Left lobe of liver (tissue), 2 donors: ENCODE measurements at regions not wholly inside any gene's neighbourhood (a gene's known extent, or its start where the extent isn't known, plus 50 kb on each side); places are given as distances from the start of the nearest gene placed in this dataset.
"Not testable (repeated sequence)": the region's sequence is repeated elsewhere in the genome, so short reads cannot be mapped to it uniquely, and the experiment has no call there.

Experiments used
- ATAC-seq: fragments of 200-7000 bp; cut with Tn5 transposase; one replicate; pipeline ENCODE4 v1.9.1; 2020; ENCODE audit warnings: mild to moderate bottlenecking, moderate library complexity
- DNase-seq: peaks from one replicate; pipeline ENCODE4 v3.0.0-alpha.2; 2020; ENCODE audit warnings: low spot score
- donor health status: DM: no; HTN: no; CAD: no; lungs with moderate emphysema.
- donor health status: DM: no; HTN: yes; CAD: no.

DNA sequence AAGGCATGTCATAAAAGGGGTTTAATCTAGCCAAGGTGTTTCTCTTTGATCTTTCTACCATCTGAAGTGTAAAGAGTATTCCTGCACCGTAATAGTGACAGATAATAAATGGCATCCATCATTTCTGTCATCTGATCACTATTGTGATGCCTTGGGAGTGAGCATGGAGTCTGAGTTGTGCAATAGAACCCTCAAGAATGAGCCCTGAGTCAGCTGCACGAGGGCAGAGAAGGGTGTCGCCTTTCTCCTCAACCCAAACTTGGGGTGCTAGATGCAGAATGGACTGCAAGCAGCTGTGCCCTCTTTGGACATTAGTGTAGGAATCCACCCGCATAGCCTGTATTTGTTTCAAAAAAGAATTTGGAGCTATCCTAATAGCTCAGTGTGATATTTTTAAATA, 115.2 kb downstream of the ZNF37A start:
- no peak for DNase-seq
- no peak for ATAC-seq

DNA sequence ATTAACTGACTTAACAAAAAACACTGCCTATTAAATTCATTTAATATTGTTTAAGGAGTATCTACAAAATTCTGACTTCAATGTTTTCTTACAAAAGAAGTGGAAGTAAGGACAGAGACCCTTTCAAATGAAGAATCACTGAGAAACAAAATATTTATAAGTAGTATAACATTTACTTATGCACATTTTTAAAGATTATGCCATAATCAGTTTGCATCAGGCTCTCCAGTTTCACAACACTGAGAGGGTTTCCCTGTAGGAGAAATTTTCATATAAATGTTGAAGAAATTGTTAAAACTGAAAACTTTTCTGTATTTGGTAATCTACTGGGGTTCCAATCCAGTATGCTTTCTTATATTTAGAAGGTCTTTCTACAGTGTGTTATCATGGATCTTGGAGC, 115.6 kb downstream of the ZNF37A start:
- DNase-seq, ATAC-seq: not testable (repeated sequence)

- ATAC-seq: no peak
- no peak for DNase-seq
These were observed 118.3 kb downstream of the ZNF37A start for GRCh38 chr10:38212460-38212859.

DNA sequence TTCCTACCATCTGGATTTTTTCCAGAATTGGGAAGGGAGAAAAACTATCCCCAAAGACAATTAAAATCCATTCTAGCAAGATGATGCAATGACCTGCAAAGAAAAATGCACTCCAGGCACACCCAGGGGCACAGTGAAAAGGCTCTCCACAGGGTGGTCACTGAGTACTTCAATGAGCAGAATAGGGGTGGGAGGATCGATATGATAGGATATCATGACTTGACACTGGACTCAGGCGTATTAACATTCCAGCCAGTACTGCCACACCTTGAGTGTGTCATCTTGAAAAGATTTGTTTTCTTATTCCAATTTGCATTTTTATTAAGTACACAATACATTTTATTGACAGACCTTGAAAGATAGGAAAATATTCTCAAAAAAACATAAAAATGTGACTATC, 132.2 kb downstream of the ZNF37A start:
- ATAC-seq: no peak
- no peak for DNase-seq

- ATAC-seq (no peak), DNase-seq (no peak)
These were observed 134.3 kb downstream of the ZNF37A start for GRCh38 chr10:38228394-38228793.

- not testable (repeated sequence) for ATAC-seq, DNase-seq
These were observed 144.3 kb downstream of the ZNF37A start for GRCh38 chr10:38238479-38238878.

DNA sequence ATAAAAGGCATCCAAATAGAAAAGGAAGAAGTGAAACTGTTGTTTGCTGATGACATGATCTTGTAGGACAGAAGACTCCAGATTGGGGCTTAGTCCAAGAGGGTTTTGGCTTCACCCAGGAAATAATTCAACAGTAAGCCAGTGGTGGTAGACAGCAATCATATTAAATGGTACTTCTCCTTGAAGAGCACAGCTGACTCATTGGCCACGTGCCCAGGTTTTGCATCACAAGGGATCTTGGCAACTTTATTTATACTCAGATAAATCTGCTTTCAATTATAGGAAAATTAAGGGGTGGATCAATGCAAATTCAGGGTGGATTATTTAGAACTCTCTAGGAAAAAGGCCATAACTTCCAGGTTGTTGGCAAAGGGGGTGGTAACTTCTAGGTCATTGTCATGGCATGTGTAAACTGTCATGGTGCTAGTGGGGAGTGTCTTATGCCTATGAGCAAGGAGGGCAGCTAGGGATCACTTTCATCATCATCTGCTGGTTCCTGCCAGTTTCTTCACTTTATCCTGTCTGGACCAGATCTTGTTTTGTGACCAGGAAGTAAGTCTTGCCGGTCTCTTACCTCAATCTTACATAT, 148.0 kb downstream of the ZNF37A start:
- not testable (repeated sequence) for DNase-seq, ATAC-seq

DNA sequence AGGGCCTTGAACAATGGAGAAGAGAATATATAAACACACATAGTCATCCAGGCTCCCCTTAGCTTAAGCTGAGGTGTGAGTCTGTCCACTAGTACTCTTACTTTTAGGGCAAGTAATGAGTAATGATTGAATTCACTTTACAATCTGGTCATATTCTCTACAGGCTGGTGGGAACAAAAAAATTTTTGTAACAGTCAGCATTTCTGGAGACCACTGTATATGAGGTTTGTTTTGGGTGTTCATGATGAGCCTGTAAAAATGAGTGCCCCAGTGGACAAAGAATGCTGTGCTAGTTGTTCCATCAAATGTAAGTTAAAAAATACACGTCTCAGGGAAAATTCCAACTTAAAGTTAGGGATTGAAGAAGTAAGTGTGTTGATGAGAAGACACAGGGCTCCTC, 154.0 kb downstream of the ZNF37A start:
- ATAC-seq, DNase-seq: not testable (repeated sequence)

DNA sequence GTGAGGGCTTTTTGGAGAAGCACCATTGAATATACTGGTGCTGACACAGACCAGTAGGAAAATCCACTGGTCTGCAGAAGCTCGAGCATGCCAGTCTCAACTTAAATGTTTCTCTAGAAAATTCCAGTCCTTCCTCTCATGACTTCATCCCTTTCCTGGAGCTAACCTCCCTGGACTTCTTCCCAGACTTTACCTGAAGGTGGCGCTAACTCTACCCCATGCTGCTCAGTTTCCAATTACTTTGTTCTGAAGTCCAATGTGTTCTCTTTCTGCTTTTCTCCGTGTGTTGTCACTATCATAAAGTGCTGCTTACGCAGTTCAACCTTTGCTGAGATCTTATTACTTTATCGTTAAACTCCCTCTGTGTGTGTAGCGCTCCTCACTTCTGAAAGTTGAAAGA, 158.4 kb downstream of the ZNF37A start:
- peak; percentile 57 for ATAC-seq
- DNase-seq: not testable (repeated sequence)

- not testable (repeated sequence) for DNase-seq, ATAC-seq
These were observed 173.4 kb downstream of the ZNF37A start for GRCh38 chr10:38267555-38267954.

DNA sequence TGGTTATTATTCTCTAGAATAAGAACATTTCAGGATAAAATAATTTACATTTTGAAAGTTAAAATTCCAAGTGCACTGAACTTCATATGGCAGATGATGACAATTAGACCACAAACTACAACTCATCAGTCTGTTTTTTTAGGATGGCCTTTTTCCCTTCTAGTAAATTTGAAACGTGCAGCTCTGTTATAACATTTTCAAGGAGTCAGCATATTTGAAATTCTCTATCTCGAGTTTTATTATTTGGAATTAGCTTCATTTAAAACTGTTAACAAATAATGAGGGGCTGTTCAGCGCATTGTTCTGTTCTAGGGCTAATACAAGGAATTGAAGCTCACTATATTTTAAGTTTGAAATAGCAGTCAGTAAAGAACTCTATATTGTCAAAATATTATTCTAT, 176.9 kb downstream of the ZNF37A start:
- DNase-seq, ATAC-seq: not testable (repeated sequence)

- DNase-seq, ATAC-seq: not testable (repeated sequence)
These were observed 180.7 kb downstream of the ZNF37A start for GRCh38 chr10:38274879-38275278.

DNA sequence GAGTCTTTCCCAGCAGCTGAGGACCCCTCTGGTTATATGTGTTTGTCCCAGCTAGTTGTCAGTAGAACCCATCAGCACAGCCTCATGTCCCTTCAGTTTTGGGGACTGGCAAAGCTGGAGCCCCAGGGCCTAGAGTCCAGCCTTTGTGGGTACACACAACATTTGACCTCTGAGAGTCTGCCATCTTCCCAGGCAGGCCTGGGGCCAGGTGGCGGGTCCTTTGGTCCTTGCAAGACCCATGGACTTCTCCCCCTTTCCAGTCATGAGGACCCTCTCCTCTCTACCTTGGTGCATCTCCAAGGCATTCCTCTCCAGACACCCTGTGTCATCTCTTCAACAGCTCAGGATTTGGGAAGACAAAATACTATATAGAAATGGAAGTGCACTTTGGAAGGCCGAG, 198.4 kb downstream of the ZNF37A start:
- not testable (repeated sequence) for DNase-seq, ATAC-seq

DNA sequence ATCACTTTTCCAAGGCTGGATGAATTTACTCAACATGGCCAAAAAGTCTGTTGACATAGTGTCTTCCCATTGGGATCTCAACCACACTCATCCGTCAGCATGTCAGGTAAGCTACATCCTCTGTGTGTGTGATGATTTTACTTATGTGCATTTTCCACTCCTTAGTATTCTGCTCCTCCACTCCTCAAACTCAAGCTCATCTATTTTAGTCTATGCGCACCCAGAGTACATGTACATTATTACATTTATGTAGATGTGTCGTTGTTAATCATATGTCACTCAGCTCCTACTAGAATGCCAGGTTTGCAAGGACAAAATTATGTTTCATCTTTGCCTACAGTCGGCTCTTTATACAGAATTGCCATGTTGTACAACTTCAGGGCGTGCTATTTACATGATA, 216.0 kb downstream of the ZNF37A start:
- DNase-seq, ATAC-seq: not testable (repeated sequence)

DNA sequence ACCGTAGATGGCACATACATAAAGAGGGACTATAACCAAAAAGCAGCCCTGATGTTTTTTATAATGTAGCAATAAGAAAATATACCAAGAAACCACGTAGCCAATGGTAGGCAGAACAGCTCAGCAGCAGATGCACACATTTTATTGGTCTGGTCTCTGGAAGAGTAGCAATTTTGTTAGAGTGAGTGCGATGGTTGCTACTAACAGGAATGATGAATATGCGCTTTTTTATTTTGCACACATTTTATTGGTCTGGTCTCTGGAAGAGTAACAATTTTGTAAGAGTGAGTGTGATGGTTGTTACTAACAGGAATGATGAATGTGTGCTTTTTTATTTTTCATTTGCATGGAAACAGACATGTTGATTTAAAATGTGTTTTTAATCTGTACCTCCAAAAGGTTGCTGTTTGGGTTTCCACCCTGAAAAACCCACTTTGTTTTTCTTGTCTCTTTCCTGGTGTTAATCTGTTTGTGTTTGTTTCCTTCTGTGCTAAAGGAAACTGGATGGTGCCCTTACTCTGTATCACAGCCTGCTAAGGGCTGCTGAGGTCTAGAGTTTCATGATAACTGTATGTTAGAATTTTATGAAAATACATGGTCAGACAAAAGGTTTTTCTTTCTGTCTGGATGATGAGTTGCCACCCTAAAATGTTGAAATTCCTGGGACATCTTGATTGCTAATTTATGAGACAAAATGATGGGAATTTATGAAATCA, 221.1 kb downstream of the ZNF37A start:
- DNase-seq, ATAC-seq: not testable (repeated sequence)

DNA sequence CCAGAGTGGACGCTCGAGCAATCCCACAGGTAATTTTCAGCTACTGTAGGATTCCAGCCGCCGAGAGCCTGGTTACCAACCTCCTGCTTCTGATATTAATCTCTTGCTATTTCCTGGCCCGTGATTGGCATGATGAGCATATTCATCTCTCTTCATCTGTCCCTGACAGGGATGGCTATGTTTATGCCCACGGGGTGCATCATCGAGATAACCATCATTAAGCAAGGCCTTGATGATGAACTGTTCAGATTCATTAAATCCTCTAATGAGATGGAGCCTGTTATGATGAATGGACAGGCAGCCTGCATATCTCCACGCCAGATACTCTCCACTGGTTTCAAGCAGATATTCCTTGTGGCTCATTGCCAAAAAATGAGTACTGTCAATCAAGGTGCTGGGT, 227.3 kb downstream of the ZNF37A start:
- DNase-seq, ATAC-seq: not testable (repeated sequence)

- not testable (repeated sequence) for ATAC-seq, DNase-seq
These were observed 236.2 kb downstream of the ZNF37A start for GRCh38 chr10:38330306-38330705.

GRCh38 chr10:38331106-38331505, 237.0 kb downstream of the ZNF37A start:
- not testable (repeated sequence) for DNase-seq, ATAC-seq

DNA sequence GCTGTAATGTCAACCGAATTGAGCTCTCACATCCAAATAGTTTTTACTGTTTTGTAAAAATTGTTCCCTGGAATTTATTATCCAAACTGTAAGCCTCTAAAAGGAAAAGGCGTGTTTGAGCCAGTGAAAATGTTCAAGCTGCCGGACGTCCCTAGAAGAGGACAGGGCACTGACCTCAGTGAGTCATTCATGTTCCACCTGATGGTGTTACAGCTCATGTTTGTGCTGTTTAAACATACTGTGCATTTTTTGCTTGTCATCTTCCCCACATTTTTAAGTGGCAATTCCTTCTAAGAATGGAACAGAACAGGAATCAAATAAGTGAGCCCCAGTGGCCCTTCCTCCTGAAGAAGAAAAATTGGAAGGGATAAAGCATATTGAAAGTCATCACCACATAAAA, 239.6 kb downstream of the ZNF37A start:
- not testable (repeated sequence) for ATAC-seq, DNase-seq

GRCh38 chr10:38350645-38351044, 256.5 kb downstream of the ZNF37A start:
- DNase-seq: not testable (repeated sequence)
- peak; percentile 70 for ATAC-seq

DNA sequence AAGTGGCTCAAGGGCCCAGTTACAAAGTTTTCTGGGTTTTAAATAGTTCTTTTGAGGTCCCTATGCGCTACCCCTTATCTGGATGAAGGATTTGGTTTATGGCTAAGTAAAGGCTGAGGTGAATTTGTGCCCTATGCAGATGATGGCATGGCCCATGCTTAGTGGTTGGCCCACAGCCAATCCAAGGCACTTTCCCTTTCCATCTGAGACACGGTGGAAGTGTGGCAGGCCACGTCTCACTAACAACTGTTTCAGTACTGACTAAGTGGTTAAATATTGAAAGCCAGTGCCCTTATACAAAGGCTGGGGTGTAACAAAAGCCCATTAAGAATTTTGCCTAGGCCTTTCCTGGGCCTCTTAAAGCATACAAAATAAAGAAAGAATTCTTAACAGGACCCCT, 260.3 kb downstream of the ZNF37A start:
- ATAC-seq, DNase-seq: not testable (repeated sequence)

GRCh38 chr10:38355911-38356526, 261.9 kb downstream of the ZNF37A start:
- DNase-seq (peak; percentile 89), ATAC-seq (peak; percentile 98)
